ENCODE measurements at regions not wholly inside any gene's neighbourhood (a gene's known extent, or its start where the extent isn't known, plus 50 kb on each side); places are given as distances from the start of the nearest gene placed in this dataset.

GRCh38 chr1:18535391-18536210, 54.9 kb downstream of the KLHDC7A start:
- TF ChIP-seq CTCF (conservative IDR thresholded peaks at IDR 0.05), result no peak
- no peak for TF ChIP-seq ZFX (IDR thresholded peaks at IDR 0.05)
- H3K27ac ChIP-seq, result peak overlapping the region; percentile 75

- peak overlapping the region; percentile 75 for H3K27ac ChIP-seq
- TF ChIP-seq ZFX (IDR thresholded peaks at IDR 0.05), result no peak
- no peak for TF ChIP-seq CTCF (conservative IDR thresholded peaks at IDR 0.05)
Measured at GRCh38 chr1:18536356-18536755, 55.6 kb downstream of the KLHDC7A start.

GRCh38 chr1:18536915-18537314, 56.2 kb downstream of the KLHDC7A start:
- no peak for TF ChIP-seq ZFX (IDR thresholded peaks at IDR 0.05)
- no peak for TF ChIP-seq CTCF (conservative IDR thresholded peaks at IDR 0.05)
- H3K27ac ChIP-seq, result peak overlapping the region; percentile 75

- peak overlapping the region; percentile 75; the same call in 1 of the 2 replicates for H3K27ac ChIP-seq
- TF ChIP-seq ZFX (IDR thresholded peaks at IDR 0.05) (no peak), CTCF (conservative IDR thresholded peaks at IDR 0.05) (no peak)
Measured at GRCh38 chr1:18537386-18538306, 56.9 kb downstream of the KLHDC7A start.

- TF ChIP-seq ZFX (IDR thresholded peaks at IDR 0.05), result no peak
- TF ChIP-seq CTCF (conservative IDR thresholded peaks at IDR 0.05), result no peak
- H3K27ac ChIP-seq, result no peak overlapping the region
Measured at GRCh38 chr1:18539171-18539570, 58.4 kb downstream of the KLHDC7A start.

GRCh38 chr1:18540136-18540765, 59.5 kb downstream of the KLHDC7A start:
- no peak overlapping the region for H3K27ac ChIP-seq
- TF ChIP-seq CTCF (conservative IDR thresholded peaks at IDR 0.05) (no peak), ZFX (IDR thresholded peaks at IDR 0.05) (no peak)
